ENCODE measurements at regions not wholly inside any gene's neighbourhood (a gene's known extent, or its start where the extent isn't known, plus 50 kb on each side); places are given as distances from the start of the nearest gene placed in this dataset.

- TF ChIP-seq EZH2 (IDR thresholded peaks at IDR 0.05; ENCODE audit: insufficient read depth, low read length) = no peak
- no peak for TF ChIP-seq CTCF (IDR thresholded peaks at IDR 0.05; ENCODE audit: insufficient read depth, low read depth, low read length)
These were observed 70.9 kb downstream of the PDHA2 start for GRCh38 chr4:95910749-95911148.
